HPDE6-E6E7 (cell line): ENCODE measurements at regions not wholly inside any gene's neighbourhood (a gene's known extent, or its start where the extent isn't known, plus 50 kb on each side); places are given as distances from the start of the nearest gene placed in this dataset.
"Not testable (repeated sequence)": the region's sequence is repeated elsewhere in the genome, so short reads cannot be mapped to it uniquely, and the experiment has no call there.

Experiments
- DNase-seq: peaks from one replicate; pipeline ENCODE4 v3.0.0; 2011; ENCODE audit warnings: missing footprints; ENCODE audit errors: extremely low spot score

DNA sequence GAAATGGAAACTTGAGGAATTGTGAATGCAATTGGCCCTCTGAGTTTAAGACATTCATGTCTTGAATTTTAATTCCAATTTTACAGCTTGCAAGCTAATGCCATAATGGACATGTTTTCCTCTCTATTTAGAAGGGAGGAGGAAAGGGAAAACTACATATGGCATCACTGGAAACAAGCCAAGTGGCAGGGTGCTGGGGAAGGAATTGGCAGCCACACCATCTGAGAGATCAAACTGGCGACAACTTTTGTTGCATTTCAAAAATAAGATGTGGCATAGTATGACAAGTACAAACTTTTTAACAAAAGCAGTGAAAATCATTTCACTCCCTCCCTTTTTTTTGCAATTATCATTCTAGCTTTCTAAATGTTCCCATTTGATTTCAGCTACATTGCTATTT is 615.6 kb downstream of the CENPC start:
- DNase-seq = no peak

GRCh38 chr4:66928881-66929280 is 616.4 kb downstream of the CENPC start:
- DNase-seq = not testable (repeated sequence)

GRCh38 chr4:66927937-66928336 is 617.4 kb downstream of the CENPC start:
- DNase-seq = no peak

GRCh38 chr4:66926687-66927086 is 618.6 kb downstream of the CENPC start:
- no peak for DNase-seq

DNA sequence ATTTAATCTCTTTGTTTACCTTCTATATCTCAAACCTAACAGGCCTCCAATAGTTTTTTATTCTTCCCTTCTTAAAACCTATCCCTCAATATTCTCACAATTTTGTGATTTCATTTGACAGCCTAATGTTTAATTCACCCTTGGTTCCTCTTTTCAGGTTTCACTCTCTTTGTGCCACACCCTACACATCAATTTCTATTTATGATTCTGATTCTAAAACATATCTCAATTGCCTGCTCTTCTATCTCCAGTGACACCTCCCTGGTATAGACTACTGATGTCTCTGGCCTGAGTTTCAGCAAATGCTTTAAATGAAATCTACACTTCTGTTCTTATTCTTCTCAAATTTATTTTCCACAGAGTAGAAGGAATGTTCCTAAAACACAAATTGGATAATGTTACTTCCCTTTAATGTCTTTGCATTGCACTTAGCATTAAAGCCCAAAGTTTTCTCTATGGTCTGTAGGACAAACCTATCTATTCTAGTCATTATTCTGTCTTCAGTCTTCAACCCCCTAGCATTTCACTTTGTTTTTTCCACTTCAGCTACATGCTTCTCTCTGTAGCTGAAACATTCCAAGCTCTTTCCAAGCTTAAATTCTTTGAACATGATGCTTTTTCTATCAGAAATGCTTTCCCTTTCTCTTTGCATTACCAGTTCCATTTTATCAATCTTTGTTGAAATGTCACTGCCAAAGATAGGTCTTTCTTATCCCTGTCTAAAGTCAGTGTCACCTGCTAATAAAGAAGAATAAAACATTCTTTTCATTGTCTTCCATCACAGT is 622.0 kb downstream of the CENPC start:
- no peak for DNase-seq

DNA sequence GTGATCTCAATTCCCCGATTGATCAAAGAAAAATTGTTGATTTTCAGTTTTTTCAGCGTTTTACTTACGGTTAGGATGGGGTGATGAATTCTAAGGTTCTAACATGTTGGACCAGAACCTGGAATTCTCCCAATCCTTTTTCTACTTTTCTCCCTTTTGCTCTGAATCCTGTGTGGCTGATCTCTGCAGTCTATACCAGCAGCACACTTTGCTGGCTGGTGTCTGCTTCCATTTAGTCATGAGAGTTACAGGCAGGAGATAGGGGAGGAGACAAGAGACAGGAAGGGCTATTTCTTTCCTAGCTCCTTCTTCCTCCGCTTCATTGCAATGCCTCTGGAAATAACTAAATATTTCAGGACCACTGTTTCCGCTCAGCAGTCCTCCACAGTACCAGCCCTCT is 623.9 kb downstream of the CENPC start:
- no peak for DNase-seq

DNA sequence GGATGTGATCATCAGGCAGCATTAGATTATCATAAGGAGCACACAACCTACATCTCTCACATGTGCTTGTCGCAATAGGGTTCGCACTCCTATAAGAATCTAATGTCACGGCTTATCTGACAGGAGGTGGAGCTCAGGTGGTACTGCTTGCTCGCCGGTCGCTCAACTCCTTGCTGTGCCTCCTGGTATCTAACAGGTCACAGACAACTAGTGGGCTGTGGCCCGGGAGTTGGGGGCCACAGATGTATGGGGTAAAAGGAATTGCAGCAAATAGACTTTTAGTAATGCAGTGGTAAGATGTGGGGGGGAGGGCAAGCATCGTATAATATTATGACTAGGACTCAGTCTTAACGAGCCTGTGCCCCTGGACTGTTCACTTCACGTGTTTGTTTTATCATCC is 624.8 kb downstream of the CENPC start:
- no peak for DNase-seq

- DNase-seq = peak; percentile 10
These were observed 633.4 kb downstream of the CENPC start for GRCh38 chr4:66911880-66912279.

DNA sequence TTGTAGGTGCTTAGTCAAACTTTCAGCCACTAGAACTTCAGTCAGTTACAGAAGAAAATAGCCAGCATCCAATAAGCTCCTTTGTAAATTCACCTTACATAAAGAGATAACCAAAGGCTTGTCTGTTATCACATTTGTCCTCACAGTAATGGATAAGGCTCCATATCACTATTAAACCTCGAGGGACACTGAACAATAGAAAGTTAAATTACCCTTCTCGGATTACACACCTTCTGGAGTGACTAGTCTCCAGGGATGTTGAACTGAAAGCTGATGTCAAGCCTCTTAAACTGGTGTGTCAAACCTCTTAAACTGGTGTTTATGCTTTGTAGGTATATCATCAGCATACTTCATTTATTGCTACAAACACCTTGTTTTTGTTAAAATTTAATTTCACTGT is 639.0 kb downstream of the CENPC start:
- DNase-seq = peak; percentile 2

DNA sequence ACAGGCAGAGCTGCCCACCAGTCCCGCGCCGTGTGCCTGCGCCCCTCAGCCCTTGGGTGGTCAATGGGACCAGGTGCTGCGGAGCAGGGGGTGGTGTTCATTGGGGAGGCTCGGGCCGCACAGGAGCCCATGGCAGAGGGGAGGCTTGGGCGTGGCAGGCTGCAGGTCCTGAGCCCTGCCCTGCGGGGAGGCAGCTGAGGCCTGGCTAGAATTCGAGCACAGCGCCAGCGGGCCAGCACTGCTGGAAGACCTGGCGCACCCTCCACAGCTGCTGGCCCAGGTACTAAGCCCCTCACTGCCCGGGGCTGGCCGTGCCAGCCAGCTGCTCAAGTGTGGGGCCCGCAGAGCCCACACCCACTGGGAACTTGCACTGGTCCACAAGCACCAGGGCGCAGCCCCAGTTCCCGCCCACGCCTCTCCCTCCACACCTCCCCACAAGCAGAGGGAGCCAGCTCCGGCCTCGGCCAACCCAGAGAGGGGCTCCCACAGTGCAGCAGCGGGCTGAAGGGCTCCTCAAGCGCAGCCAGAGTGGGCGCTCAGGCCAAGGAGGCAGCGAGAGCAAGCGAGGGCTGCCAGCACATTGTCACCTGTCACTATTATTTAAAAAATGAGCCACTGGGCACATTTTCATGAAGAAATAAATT is 645.8 kb downstream of the CENPC start:
- DNase-seq = no peak

GRCh38 chr4:66893807-66894206 is 651.5 kb downstream of the CENPC start:
- DNase-seq = no peak

DNA sequence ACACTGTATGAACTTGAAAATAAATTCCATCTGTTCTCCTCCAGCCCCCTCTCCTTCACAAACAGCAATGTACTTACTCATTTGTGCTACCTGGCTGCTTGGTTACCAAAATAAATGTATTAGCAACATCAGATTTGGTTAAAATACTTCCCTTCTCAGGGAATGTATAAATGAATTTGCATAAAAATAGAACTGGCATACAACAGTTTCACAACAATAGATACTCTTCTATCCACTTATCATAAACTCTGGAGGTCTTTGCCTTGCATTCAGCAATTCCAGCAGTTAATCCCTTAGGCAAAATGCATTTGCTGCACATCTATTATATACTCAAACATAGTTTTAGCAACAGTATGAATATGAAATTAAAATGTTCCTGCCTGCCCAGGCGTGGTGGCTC is 658.2 kb downstream of the CENPC start:
- no peak for DNase-seq

GRCh38 chr4:66885501-66886165 is 659.7 kb downstream of the CENPC start:
- DNase-seq = no peak

DNA sequence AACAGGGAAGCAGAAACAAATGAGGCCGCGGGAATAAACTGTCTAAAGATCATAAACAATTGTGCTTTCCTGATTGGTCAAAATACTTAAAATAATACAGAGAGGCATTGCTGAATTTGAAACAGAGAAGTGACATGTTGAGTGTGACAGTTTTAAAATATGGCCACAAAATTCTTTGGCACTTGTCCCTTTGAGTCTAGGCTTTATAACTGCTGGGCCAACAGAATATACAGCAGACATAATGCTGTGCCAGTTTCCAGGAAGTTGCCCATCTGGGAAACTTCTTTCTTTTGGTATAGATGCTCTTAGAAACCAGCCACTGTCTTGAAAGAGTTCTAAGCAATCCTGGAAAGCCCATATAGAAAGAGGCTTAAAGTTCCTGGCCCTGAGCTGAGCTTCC is 668.4 kb downstream of the CENPC start:
- no peak for DNase-seq

DNA sequence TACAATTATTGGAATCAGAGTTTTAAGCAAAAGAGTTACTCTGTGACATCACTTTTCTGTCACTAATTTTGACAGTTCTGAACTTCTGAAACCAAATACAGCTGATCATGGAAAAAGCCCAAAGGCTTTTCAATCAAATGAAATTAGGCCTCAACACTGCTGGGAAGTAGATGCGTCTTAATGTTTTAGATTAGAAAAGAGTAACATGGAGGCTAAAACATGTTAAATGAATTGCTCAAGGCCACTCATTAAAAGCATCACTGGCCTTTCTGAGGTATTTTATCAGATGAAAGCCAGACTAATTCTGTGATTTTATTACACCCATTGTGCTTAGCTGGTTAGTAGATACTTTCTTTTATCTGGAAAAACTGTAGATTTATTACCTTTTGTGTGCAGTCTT is 672.6 kb downstream of the CENPC start:
- no peak for DNase-seq

GRCh38 chr4:66863481-66863880 is 681.8 kb downstream of the CENPC start:
- DNase-seq = no peak

DNA sequence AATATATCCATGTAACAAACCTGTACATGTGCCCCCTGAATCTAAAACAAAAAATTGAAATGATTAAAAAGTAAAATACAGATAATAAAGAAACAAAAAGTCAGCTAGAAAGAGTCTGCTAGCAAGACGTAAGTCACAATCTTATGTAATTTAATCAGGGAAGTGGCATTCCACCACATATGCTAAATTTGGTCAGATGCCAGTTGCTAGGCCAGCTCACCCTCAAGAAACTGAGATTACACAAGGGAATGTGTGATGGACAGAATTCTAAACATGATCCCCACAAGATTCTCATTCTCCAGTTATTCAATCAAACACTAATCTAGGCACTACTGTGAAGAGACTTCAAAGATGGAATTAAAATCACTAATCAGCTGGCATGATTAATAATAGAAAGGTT is 689.3 kb downstream of the CENPC start:
- no peak for DNase-seq

- no peak for DNase-seq
These were observed 691.5 kb downstream of the CENPC start for GRCh38 chr4:66853845-66854244.

DNA sequence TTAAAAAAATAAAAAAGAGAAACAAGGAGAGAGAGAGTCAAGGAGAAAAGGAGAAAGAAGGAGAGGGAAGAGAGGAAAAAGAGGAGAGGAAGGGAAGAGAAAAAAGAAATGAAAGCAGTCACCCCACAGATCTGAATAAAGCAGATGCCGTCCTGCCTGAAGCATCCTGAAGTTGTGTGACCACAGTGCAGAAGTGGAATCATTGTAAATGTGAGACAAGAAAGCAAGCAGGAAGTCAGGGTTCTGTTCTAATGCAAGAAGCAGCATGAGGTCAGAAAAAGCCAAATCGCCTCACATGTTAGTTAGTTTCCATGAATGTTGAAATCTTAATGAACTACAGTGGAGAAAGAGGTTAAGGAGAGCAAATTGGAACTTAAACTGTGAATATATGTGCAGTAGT is 692.5 kb downstream of the CENPC start:
- no peak for DNase-seq

- DNase-seq = no peak
These were observed 695.7 kb downstream of the CENPC start for GRCh38 chr4:66849596-66849995.

- DNase-seq = no peak
These were observed 702.6 kb downstream of the CENPC start for GRCh38 chr4:66842724-66843088.

DNA sequence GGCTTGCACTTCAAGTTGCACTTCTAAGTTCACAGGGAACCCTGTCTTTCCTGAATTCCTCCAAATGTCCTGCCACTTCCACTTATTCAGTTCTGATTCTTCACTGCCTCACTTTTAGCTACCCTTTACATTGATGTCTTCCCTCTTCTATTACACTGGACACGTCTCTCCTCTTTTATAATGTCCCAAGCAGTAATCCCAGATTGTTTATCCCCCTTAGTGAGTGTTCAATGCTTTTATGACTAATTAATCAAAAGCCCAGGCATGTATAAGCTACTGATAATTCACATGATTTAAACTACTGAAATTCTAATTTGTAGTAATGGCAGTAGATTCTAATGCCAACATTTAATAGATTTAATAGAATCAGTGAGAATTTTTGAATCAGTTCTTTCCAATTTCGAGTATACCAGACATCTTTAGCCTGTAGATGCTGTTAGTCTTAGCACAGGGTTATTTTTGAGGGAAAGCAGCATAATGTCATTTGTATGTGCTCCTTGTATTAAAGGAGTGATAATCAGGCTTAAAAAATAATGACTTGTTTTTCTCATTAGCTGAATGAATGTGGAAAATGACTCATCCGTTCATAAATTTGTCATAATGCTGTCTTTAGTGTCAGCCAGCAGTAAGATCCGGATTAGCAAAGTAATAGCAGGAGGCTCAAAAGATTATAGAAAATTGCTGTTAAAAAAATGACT is 703.1 kb downstream of the CENPC start:
- no peak for DNase-seq

DNA sequence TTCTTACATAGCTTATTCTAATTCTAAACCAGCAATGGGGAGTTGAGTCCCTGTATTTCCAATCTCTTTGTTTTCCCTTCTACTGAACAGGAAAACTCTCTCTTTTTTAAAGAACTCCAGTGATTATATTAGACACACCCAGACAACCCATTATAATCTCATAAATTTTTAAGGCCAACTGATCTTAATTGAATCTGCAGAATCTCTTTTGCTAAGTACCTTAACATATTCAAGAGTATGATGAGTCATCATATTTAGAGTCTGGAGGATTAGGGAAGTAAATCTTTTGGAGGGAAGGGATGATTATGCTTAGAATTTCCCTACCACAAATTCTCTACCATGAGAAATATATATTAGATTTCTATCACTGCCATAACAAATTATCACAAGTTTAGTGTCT is 705.1 kb downstream of the CENPC start:
- no peak for DNase-seq
